ENCODE measurements at regions not wholly inside any gene's neighbourhood (a gene's known extent, or its start where the extent isn't known, plus 50 kb on each side); places are given as distances from the start of the nearest gene placed in this dataset.
"Not testable (repeated sequence)": the region's sequence is repeated elsewhere in the genome, so short reads cannot be mapped to it uniquely, and the experiment has no call there.

DNA sequence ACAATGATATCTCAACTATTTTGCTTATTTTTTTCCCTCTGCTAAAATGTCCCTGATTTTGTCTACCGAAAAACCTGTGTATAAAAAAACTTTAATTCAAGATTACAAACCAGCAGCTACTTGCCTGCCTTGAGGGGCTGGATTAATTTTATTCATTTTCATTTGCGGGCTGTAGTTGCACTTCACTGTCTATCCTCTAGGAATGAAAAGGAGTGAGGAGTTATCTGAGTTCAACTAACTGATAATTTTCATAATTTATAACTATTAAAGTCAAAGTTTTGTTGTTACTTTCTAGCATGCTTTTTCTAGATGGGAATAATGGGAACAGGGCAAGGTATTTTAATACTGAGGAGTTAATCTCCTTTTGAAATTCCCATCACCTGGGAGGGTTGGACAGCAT lies 50.3 kb upstream of the AGTPBP1 start:
- not testable (repeated sequence) for DNase-seq

DNA sequence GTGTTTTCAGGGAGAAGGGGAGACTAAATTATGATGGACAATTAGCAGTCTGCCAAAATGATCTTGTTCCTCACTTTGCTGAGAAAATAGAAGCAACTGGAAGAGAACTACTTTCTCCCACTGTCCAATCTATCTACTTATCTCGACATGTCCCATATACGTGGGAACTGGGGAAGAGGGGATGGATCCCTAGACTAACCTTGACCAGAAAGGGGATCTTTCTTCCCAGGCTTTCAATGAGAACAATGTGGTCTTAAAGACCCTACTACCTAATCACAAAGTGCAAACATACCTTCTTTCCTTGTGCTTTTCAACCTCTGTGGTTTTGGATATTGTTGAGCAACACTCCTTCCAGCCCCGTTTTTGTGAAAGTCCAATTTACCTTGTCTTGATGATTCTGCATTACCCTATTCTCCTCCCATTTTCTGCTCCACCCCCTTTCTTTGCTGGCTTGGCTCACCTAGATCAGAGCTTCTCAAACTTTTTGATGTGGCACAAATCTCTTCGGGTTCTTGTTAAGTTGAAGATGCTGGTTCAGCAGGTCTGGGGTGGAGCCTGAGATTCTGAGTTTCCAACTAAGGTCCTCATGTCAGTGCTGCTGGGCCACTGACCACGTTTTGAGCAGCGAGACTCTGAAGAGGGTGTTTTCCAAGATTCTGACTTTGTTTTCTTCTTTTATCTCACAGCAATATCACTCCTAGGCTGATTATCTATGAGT lies 61.4 kb upstream of the AGTPBP1 start:
- DNase-seq: not testable (repeated sequence)

DNA sequence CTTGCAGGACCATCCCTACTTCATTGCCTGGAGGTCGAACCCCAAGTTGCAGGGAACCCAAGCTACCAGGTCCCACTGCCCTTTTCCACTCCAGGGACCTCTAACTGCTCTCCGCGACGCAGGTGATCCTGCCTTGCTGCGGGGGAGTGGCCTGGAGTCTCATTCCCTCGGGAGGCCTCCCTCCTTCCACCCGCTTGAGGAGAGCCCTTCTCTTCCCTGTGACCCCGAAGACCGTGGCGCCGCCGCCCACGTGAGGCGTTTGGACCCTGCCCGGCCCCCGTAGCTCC lies 63.0 kb upstream of the AGTPBP1 start:
- DNase-seq: not testable (repeated sequence)

DNA sequence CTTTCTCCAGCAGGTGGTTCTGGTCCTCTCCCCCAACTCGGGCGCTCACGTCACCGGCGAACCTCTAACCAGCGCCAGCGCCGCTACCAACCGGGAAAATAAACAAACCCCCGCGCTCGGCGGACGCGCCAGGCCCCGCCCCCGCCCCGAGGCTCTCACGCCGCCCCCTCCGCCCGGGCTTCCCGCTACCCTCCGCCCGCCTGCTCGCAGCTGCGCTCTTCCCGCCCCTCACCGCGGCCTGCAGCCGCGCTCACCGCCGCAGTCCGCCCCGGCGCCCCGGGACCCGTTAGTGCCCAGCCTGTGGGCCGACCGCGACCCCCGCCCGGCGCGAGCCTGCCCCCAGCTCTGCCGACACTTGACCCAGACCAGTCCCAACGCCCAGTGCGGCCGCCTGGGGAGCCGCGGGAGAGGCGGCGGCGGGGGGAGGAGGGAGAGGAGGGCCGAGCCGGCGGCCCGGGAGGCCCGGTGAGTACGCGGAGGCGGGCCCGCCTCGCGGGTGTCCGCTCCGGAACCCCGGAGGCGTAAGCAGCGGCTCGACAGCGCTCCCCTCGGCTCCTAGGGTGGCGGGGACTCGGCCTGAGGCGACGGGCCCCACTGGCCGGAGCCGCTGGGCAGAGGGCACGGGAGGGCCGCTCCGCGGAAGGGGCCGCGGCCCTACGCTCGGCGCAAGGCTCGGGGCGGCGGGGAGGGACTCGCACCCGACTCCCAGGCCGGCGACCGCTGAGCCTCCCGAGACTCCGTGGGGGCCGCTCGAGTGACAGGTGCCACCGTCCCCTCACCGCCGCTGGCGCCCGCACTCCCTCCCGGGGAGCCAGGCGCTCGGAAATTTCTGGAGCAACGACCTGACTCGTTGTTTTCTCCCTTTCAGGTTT lies 63.6 kb upstream of the AGTPBP1 start:
- DNase-seq: peak in 1 of 2 experiments; percentile 16

DNA sequence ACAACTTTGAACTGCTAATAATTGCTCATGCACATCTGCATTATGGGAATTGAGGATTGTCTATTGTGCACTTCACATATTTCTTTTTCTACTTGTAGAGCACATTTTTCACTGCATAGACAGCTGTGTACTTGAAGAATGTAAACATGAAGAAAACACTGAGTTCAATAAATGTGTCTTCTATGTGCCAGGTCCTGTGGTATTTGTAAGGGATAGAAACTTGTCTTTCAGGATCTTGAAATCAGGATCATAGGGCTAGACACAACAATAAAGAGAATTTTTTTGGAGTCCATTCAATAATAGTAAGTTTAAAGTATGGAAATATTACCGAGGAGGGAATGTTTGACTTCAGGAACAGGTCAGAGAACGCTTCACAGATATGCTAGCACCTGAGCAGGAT lies 66.6 kb upstream of the AGTPBP1 start:
- not testable (repeated sequence) for DNase-seq

DNA sequence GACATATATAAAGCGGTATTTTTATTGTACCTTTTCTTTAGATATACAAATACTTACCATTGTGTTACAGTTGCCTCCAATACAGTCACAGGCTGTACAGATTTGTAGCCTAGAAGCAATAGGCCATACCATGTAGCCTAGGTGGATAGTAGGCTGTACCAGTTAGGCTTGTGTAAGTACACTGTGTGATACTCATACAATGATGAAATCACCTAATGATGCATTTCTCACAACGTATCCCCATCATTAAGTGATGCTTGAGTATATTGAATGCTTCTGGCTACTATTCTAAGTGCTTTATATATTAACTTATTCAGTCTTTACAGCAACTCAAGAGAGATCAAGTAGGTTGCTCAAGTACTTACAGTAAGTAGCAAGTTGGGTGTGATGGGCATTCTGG lies 71.6 kb upstream of the AGTPBP1 start:
- not testable (repeated sequence) for DNase-seq

DNA sequence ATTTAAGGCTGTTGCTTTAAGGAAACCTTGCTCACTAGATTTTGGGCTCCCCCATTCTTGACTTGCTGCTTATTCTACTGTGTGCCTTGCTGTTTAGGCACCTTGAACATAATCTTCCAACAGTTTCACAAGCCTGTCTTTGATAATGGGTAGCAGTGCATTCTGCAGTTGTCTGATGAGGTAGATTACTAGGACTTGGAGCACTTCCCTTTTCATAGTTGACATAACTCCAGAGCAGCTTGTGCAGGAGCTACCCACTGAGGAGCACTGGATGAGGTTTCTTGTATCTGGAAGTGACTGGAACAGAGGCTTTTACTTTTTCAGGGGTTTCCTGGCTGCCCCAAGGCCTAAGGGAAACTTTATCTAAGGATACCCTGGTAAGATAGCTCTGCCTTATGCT lies 73.0 kb upstream of the AGTPBP1 start:
- DNase-seq: not testable (repeated sequence)

DNA sequence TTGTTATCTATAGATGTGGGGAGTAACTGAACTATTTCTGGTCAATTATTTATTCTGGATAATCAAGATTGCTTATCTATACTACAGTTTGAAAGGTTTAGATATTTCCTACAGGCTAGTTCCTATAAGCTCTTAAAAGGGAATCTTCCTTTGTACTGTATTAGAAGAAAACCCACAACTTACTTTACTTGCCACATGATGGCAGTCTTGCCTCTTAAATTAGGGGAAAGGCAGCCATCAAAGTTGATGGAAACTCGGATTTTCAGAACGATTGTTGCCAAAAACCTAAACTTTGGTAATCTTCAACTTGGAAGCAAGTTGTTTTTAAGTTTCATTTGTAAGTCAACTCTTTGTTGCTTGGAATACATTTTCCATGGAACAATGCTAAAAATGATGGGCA lies 77.2 kb upstream of the AGTPBP1 start:
- DNase-seq: not testable (repeated sequence)

DNA sequence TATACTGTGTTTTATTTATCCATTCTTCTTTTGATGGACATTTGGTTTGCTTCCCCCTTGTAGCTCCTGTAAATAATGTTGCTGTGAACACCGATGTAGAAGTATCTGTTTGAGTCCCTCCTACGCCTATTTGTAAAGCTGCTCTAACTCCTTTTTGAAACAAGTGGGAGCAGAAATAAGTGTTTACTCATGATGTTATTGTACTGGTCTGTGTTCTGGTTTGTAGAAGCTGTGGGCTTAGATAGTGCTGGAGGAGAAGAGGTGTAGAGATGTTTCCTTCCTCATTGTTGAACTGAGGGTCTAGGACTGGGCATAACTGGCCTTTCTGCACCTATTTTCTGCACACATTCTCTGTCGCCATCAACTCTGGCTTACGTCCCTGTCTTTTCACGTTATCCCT lies 78.8 kb upstream of the AGTPBP1 start:
- not testable (repeated sequence) for DNase-seq

DNA sequence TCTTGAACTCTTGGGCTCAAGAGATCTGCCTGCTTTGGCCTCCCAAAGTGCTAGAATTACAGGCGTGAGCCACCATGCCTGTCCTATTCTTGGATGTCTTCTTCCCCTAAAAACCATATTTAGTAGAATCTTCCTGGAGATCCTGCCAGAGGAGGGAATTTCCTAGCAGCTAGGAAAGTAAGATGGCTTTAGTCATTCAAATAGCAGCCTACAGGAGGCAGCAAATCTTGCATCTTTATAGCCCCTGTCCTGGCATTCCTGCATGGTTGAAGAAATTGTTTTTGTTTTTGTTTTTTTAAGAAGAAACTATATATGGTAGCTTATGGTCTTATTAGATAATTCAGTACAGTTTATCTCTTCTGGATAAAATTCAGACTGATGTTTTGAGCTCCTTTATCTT lies 83.2 kb upstream of the AGTPBP1 start:
- not testable (repeated sequence) for DNase-seq

DNA sequence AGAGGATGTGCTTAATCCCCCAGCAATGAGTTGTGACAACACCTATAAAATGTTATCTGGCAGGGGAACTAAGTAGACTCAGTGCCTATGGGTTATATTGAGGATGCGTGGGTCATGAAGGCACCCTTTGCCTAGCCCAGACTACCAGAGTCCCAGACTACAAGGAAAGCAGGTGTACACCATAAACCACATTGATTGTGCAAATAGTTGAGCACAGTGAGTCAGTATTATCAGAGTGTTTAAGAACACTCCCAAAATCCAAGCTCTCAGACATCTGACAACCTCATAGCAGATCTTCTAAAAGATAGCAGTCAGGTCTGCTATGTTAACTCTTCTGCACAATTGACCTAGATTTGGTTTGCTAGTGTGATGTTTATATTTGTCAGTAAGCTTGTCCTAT lies 92.8 kb upstream of the AGTPBP1 start:
- not testable (repeated sequence) for DNase-seq

DNA sequence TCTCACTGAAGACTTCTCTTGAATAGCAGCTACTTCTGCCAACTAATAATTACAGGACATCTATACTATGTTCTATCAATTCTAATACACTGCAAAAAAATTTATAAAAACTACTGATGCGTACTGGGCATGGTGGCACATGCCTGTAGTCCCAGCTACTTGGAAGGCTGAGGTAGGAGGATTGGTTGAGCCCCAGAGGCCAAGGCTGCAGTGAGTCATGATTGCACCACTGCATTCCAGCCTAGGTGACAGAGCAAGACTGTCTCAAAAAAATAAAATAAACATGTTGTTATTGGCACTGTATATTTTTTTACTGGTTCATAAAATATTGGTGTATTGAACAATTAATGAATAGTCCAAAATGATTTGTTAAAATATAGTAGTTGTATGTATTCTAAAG lies 97.0 kb upstream of the NAA35 start:
- not testable (repeated sequence) for DNase-seq

DNA sequence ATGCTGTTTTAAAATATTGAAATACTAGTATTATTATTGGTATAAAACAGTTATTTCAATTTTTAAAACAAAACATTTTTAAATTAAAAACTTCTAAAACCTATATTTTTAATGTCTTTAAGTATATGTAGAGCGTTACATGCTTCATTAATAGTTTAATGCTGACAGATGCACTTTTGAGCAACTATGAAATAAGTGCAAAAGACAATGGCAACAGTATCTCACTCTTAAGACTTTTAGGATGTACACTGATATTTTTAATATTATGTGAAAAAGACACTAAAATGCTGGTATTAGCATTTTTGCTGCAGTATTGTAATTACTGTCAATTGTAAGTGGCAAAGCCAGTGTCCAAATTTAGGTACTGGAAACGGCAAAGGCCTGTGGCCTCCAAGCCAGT lies 93.2 kb upstream of the NAA35 start:
- not testable (repeated sequence) for DNase-seq

DNA sequence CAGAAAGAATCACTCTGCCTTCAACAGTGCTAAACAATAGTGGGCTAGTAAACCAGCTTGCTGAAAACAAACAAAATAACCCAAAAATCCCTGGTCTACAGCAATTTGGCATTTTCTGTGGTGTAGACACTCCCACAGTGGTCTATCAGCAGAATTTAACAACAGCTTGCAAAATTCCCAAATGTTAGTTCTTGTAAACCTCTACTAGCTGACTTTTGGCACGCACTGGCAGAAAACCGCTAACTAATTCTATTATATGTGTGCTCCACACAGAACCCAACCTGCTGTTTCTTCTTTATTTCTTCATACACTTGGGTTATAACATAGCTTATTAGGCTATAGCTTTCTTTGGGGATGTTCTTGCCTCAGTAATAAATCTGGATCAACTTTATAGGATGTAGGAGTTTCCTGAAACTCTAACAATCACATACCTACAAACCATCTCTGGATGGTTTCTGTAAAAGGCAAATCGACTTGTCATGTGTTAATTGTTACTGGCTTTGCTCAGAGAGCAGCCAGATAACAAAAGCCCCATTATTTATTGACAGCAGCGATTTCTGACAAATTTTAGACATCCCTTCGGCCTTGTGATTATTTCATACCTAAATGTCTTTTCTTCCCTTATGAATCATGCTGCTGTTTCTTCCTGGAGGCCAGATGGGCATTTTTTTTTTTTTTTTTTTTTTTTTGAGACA lies 82.7 kb upstream of the NAA35 start:
- DNase-seq: no peak

DNA sequence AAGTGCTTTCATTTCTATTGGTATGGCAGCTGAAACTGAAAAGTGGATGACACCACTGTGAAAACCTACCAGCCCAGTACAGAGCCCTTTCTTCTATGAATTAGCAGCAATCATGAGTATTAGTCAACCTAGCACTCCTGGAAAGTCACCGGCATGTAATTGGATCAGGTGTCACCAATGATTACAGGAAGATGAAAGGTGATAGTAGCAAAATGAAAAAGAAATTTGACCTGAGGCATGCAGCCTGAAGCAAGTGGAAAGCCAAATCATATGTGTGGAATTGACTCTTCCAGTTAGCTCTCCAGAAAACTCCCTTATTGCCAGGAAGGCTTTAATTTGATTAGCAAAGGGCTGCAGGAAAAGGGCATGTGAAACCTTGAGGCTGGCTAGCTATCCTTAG lies 81.2 kb upstream of the NAA35 start:
- DNase-seq: no peak

DNA sequence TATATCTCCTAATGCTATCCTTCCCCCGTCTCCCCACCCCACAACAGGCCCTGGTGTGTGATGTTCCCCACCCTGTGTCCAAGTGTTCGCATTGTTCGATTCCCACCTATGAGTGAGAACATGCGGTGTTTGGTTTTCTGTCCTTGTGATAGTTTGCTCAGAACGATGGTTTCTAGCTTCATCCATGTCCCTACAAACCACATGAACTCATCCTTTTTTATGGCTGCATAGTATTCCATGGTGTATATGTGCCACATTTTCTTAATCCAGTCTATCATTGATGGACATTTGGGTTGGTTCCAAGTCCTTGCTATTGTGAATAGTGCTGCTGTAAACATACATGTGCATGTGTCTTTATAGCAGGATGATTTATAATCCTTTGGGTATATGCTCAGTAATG lies 79.1 kb upstream of the NAA35 start:
- not testable (repeated sequence) for DNase-seq

DNA sequence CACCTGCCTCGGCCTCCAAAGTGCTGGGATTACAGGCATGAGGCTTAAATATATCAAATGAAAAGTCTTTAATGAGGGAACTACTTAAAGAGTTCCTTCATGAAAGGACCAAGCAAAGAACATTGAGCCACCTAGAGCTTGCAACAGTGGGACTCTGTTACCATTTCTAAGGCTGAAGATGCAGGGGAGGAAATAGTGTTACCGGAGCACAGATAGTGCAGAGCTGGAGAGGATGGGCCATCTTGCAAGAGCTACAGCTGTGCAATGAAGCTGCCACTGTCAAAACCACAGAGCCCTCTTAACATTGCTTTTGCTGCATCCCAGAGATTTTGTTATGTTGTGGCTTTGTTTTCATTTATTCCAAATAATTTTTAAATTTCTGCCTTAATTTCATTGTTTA lies 77.1 kb upstream of the NAA35 start:
- DNase-seq: no peak

DNA sequence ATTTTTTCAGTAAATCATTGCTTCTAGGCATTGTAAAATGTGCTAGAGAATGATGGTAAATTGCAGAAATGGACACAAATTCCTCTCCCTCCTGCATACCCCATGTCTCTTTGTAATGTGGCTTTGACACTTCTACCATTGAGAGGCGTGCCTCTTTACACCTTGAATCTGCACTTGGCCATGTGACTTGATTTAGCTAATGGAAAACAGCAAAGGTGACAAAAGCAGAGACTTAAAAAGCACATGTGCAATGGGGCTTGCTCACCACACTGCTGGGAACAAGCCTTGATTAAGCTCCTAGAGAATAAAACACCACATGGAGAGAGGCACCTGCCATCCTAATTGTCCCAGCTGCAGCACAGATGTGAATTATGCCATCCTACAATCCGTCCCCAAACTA lies 69.9 kb upstream of the NAA35 start:
- no peak for DNase-seq

DNA sequence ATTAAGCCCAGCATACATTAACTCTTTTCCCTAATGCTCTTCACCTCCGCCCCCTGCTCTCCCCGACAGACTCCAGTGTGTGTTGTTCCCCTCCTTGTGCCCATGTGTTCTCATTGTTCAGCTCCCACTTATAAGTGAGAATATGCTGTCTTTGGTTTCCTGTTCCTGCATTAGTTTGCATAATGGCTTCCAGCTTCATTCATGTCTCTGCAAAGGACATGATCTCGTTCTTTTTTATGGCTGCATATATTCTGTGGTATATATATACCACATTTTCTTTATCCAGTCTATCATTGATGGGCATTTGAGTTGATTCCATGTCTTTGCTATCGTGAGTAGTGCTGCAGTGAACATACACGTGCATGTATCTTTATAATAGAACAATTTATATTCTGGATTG lies 69.3 kb upstream of the NAA35 start:
- not testable (repeated sequence) for DNase-seq

DNA sequence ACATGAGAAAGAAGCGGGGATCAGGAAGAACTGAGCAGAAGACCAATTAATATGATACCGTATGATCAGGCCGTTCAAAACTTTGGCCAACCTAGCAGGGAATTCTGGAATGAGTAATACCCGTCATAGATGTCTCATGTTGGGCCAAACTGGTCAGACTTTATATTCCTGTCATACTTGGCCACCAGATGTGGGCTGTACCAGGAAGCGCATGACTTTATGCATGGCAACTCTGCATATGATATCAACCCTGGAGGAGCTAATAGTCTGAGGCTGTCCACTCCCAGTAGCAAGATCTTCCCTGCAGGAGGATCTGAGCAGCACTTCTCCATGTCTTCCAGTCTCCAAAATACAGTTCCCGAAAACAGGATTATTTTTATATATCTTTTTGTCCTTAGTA lies 68.5 kb upstream of the NAA35 start:
- no peak for DNase-seq

DNA sequence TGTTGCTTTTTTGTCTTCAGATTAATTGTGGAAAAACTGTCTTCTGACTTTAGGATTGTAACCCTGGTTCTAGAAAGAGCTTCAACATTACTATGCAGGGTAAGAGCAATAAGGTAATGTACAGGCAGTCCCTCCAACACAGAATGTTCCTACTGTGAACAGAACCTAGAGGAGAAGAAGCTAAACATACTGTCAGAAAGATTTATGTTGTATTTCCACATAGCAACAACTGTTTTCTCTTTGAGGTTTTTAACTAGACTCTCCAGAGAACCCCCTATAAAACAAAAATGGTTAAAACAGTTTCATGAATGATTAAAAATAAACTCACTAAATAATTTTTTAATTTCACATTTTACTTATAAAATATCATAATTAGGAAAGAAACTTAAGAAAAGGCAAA lies 64.3 kb upstream of the NAA35 start:
- no peak for DNase-seq

DNA sequence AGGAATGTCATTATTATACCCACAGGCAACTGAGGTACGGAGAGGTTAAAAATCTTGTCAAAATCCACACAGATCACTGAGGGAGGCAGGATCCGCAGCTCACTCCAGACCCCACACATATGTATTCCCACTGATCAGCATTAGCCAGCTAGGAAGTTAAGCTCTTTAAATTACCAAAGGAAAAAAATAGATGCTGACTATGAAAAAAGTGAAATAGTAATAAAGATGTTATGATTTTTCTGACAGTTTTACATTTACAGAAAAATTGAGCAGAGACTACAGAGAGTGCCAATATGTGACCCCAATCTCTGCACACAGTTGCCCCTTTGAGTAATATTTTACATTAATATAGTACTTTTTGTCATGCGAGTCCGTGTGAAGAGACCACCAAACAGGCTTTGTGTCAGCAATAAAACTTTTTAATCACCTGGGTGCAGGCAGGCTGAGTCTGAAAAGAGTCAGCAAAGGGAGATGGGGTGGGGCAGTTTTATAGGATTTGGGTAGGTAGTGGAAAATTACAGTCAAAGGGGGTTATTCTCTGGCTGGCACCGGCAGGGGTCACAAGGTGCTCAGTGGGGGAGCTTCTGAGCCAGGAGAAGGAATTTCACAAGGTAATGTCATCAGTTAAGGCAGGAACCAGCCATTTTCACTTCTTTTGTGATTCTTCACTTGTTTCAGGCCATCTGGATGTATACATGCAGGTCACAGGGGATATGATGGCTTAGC lies 61.9 kb upstream of the NAA35 start:
- DNase-seq: not testable (repeated sequence)

DNA sequence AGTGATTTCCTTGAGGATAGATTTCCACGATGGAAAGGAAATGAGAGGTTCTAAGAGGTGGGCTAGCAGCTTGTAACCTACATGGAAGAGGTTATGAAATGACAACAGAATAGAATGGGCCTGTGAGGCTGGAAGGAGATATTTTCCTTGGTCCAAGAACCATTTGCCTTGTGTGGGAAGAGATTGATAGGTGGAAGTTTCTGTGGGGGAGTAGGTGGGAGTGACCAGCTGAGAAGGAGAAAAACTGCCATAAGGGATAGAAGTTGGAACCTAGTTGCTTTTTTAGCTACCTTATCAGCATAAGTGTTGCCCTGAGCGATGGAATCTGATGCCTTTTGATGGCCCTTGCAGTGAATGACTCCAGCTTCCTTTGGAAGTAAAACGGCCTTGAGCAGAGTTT lies 60.4 kb upstream of the NAA35 start:
- DNase-seq: not testable (repeated sequence)
